H1 (cell line): ENCODE measurements at regions not wholly inside any gene's neighbourhood (a gene's known extent, or its start where the extent isn't known, plus 50 kb on each side); places are given as distances from the start of the nearest gene placed in this dataset.

Experiments used
- CTCF ChIA-PET: fragments of 300-600 bp; sonication (Branson Sonifier 250); formaldehyde crosslinking; loops from one replicate; lab custom pipeline; 2021; ENCODE audit not compliant: partially characterized antibody; lab: Charles Lee
- POLR2A ChIA-PET: fragments of 300-600 bp; sonication (Branson Sonifier 250); formaldehyde crosslinking; loops from one replicate; lab custom pipeline; 2021; ENCODE audit warnings: inconsistent platforms; ENCODE audit not compliant: partially characterized antibody; lab: Charles Lee
- DNase-seq, 2 experiments: peaks; one replicate each; pipeline versions ENCODE4 v3.0.0 to v3.0.0-alpha.2; 2010 to 2022; ENCODE audit warnings: low spot score in 2 of 2, low read depth in 1 of 2, mixed read lengths in 1 of 2
- FAIRE-seq: peaks from 2 replicates; lab custom pipeline; 2011; peaks lifted over from hg19 to GRCh38; lab: Jason Lieb, UNC
- H2AFZ ChIP-seq: 2 replicates; pipeline ENCODE4 v1.8.1; 2012; ENCODE audit warnings: low read length, inconsistent platforms
- H2AK5ac ChIP-seq: 2 replicates; pipeline ENCODE4 v1.6.1; 2013; ENCODE audit warnings: low read depth, low read length
- H2BK120ac ChIP-seq: replicated peaks from 2 replicates; pipeline ENCODE3; 2013; ENCODE audit warnings: low read depth, low read length, inconsistent platforms
- H2BK12ac ChIP-seq: 2 replicates; pipeline ENCODE4 v1.6.1; 2013; ENCODE audit warnings: low read depth, low read length
- H2BK15ac ChIP-seq: 2 replicates; pipeline ENCODE4 v1.6.1; 2013; ENCODE audit warnings: low read length
- H2BK20ac ChIP-seq: 2 replicates; pipeline ENCODE4 v1.6.1; 2013; ENCODE audit warnings: low read length
- H2BK5ac ChIP-seq: 2 replicates; pipeline ENCODE4 v1.6.1; 2013; ENCODE audit warnings: low read depth, low read length
- H3K14ac ChIP-seq: 2 replicates; pipeline ENCODE4 v1.6.1; 2013; ENCODE audit warnings: inconsistent platforms; ENCODE audit not compliant: insufficient read length
- H3K18ac ChIP-seq: 2 replicates; pipeline ENCODE4 v1.6.1; 2013; ENCODE audit warnings: low read length; ENCODE audit errors: extremely low read depth
- H3K23ac ChIP-seq: 2 replicates; pipeline ENCODE4 v1.6.1; 2013; ENCODE audit warnings: inconsistent platforms; ENCODE audit not compliant: insufficient read length
- H3K23me2 ChIP-seq: 2 replicates; pipeline ENCODE4 v1.6.1; 2013; ENCODE audit warnings: low read depth, low read length
- H3K27ac ChIP-seq: 2 replicates; pipeline ENCODE4 v1.6.1; 2011; ENCODE audit warnings: low read depth, low read length, inconsistent platforms
- H3K27me3 ChIP-seq, 4 experiments: replicated peaks in 1 of 4; 1 replicate in 1 of 4; 2 replicates in 3 of 4; pipeline versions ENCODE4 v1.6.1 to v1.8.1; 2011 to 2013; ENCODE audit warnings: low read length in 3 of 4, mild to moderate bottlenecking in 3 of 4, inconsistent platforms in 2 of 4, mixed read lengths in 2 of 4, moderate library complexity in 1 of 4; ENCODE audit not compliant: control insufficient read depth in 3 of 4, insufficient read depth in 3 of 4; ENCODE audit errors: extremely low read depth in 1 of 4
- H3K36me3 ChIP-seq, 4 experiments: 2 replicates each; pipeline versions ENCODE4 v1.6.1 to v1.8.1; 2011 to 2013; ENCODE audit warnings: mild to moderate bottlenecking in 4 of 4, low read length in 3 of 4, moderate library complexity in 2 of 4, control low read depth in 1 of 4, inconsistent platforms in 1 of 4; ENCODE audit not compliant: insufficient read depth in 4 of 4, control insufficient read depth in 2 of 4
- H3K4ac ChIP-seq: replicated peaks from 2 replicates; pipeline ENCODE3; 2013; ENCODE audit warnings: low read length, low read depth, mixed read lengths, inconsistent platforms; ENCODE audit not compliant: insufficient read length
- H3K4me1 ChIP-seq, 4 experiments: replicated peaks in 1 of 4; 1 replicate in 1 of 4; 2 replicates in 3 of 4; pipeline versions ENCODE4 v1.6.1 to v1.8.1; 2011 to 2013; ENCODE audit warnings: low read length in 3 of 4, inconsistent platforms in 2 of 4, mixed read lengths in 1 of 4; ENCODE audit not compliant: insufficient read depth in 4 of 4, control insufficient read depth in 3 of 4
- H3K4me2 ChIP-seq, 2 experiments: 2 replicates each; pipeline versions ENCODE4 v1.6.1 to v1.8.1; 2011 to 2013; ENCODE audit warnings: low read depth in 2 of 2, low read length in 2 of 2, control low read depth in 1 of 2, inconsistent platforms in 1 of 2, mild to moderate bottlenecking in 1 of 2; ENCODE audit not compliant: insufficient read depth in 1 of 2
- H3K4me3 ChIP-seq, 4 experiments: fragments of 200-600, 300-600 bp in 1 of 4; sonication (generic), shearing (Covaris generic), sonication (Bioruptor Twin) in 1 of 4; 2 replicates each; pipeline versions ENCODE4 v1.5.1 to v1.8.1; 2011 to 2016; ENCODE audit warnings: low read length in 4 of 4, low read depth in 3 of 4, control low read depth in 2 of 4, inconsistent platforms in 2 of 4, mild to moderate bottlenecking in 2 of 4, mixed read lengths in 1 of 4, moderate library complexity in 1 of 4; ENCODE audit not compliant: insufficient read depth in 2 of 4; ENCODE audit errors: extremely low read depth in 1 of 4
- H3K56ac ChIP-seq: replicated peaks from 2 replicates; pipeline ENCODE3; 2013; ENCODE audit warnings: low read depth, mild to moderate bottlenecking, mixed read lengths, low read length, inconsistent platforms; ENCODE audit not compliant: insufficient read length
- H3K79me1 ChIP-seq: 2 replicates; pipeline ENCODE4 v1.6.1; 2013; ENCODE audit warnings: low read depth, low read length, control low read depth
- H3K79me2 ChIP-seq, 2 experiments: 2 replicates each; pipeline versions ENCODE4 v1.6.1 to v1.8.1; 2012 to 2013; ENCODE audit warnings: low read length in 2 of 2, mild to moderate bottlenecking in 2 of 2, inconsistent platforms in 1 of 2; ENCODE audit not compliant: insufficient read depth in 2 of 2, control insufficient read depth in 1 of 2
- H3K9ac ChIP-seq, 4 experiments: replicated peaks in 1 of 4; 1 replicate in 1 of 4; 2 replicates in 3 of 4; pipeline versions ENCODE4 v1.6.1 to v1.8.1; 2011 to 2013; ENCODE audit warnings: low read depth in 3 of 4, low read length in 3 of 4, control low read depth in 2 of 4, mild to moderate bottlenecking in 2 of 4, moderate library complexity in 2 of 4, inconsistent platforms in 1 of 4; ENCODE audit errors: extremely low read depth in 1 of 4
- H3K9me3 ChIP-seq, 2 experiments: 2 replicates each; pipeline versions ENCODE4 v1.6.1 to v1.8.1; 2012 to 2013; ENCODE audit warnings: mild to moderate bottlenecking in 2 of 2, moderate library complexity in 2 of 2, control low read depth in 1 of 2, inconsistent platforms in 1 of 2, low read depth in 1 of 2, low read length in 1 of 2, mixed read lengths in 1 of 2; ENCODE audit not compliant: insufficient read depth in 2 of 2
- H4K20me1 ChIP-seq, 2 experiments: replicated peaks in 1 of 2; 2 replicates each; pipeline versions ENCODE3 to v1.8.1; 2011 to 2013; ENCODE audit warnings: inconsistent platforms in 2 of 2, low read length in 2 of 2, mild to moderate bottlenecking in 1 of 2; ENCODE audit not compliant: insufficient read depth in 2 of 2, control insufficient read depth in 1 of 2
- H4K5ac ChIP-seq: 2 replicates; pipeline ENCODE4 v1.6.1; 2013; ENCODE audit warnings: low read length, low read depth, mixed read lengths, inconsistent platforms; ENCODE audit not compliant: insufficient read length
- H4K8ac ChIP-seq: 2 replicates; pipeline ENCODE4 v1.8.0; 2013; ENCODE audit warnings: mild to moderate bottlenecking, moderate library complexity, low read length, inconsistent platforms; ENCODE audit not compliant: insufficient read depth; ENCODE audit errors: extremely low read depth
- H4K91ac ChIP-seq: replicated peaks from 2 replicates; pipeline ENCODE3; 2013; ENCODE audit warnings: low read length, mixed read lengths, inconsistent platforms; ENCODE audit not compliant: insufficient read length
- BACH1 ChIP-seq: IDR thresholded peaks from 2 replicates; pipeline ENCODE4 v1.6.1; 2012; ENCODE audit warnings: low read length, improper control_type of control experiment
- CHD1 ChIP-seq: IDR thresholded peaks from 2 replicates; pipeline ENCODE4 v1.6.1; 2012; ENCODE audit warnings: low read depth, low read length, improper control_type of control experiment
- CTBP2 ChIP-seq: IDR thresholded peaks from 2 replicates; pipeline ENCODE4 v1.7.0; 2011; ENCODE audit warnings: borderline replicate concordance, mild to moderate bottlenecking, moderate library complexity, mixed read lengths, low read length; ENCODE audit not compliant: insufficient read depth, insufficient read length
- CTCF ChIP-seq, 3 experiments: IDR thresholded peaks; 1 replicate in 2 of 3; 2 replicates in 1 of 3; pipeline versions ENCODE4 v1.5.1 to v1.6.1; 2011; ENCODE audit warnings: low read length in 3 of 3, mild to moderate bottlenecking in 3 of 3, inconsistent platforms in 2 of 3, low read depth in 1 of 3, moderate library complexity in 1 of 3; ENCODE audit not compliant: insufficient read depth in 1 of 3; ENCODE audit errors: control extremely low read depth in 1 of 3
- E2F6 ChIP-seq: IDR thresholded peaks from 2 replicates; pipeline ENCODE4 v1.6.1; 2012; ENCODE audit warnings: inconsistent platforms
- EZH2 ChIP-seq: fragments of 200-600 bp; sonication (generic); IDR thresholded peaks from 2 replicates; pipeline ENCODE4 v1.7.1; 2012; ENCODE audit warnings: low read depth, mild to moderate bottlenecking, moderate library complexity, low read length, inconsistent platforms; ENCODE audit not compliant: severe bottlenecking
- NANOG ChIP-seq: IDR thresholded peaks from 2 replicates; pipeline ENCODE4 v1.6.1; 2011; ENCODE audit warnings: low read length, low read depth, mild to moderate bottlenecking, inconsistent platforms; ENCODE audit not compliant: insufficient read depth, poor library complexity, severe bottlenecking
- NRF1 ChIP-seq: IDR thresholded peaks from 2 replicates; pipeline ENCODE4 v1.6.1; 2011; ENCODE audit warnings: mild to moderate bottlenecking, low read depth, low read length, improper control_type of control experiment
- RNF2 ChIP-seq: fragments of 200-900, 300-1000 bp; sonication (generic); IDR thresholded peaks from 2 replicates; pipeline ENCODE4 v1.7.1; 2016; ENCODE audit warnings: borderline replicate concordance, low read depth, mild to moderate bottlenecking, antibody characterized with exemption, low read length; ENCODE audit not compliant: poor library complexity, severe bottlenecking; ENCODE audit errors: missing control alignments
- TEAD4 ChIP-seq: IDR thresholded peaks from 2 replicates; pipeline ENCODE4 v1.6.1; 2012; ENCODE audit warnings: low read depth, low read length, inconsistent platforms, mixed read lengths
- YY1 ChIP-seq: IDR thresholded peaks from 2 replicates; pipeline ENCODE4 v1.6.1; 2011; ENCODE audit warnings: low read depth, mild to moderate bottlenecking, low read length
- WGBS, 2 experiments: shearing (Covaris generic) in 1 of 2; methylation state at CpG; one replicate each; pipeline versions ENCODE4 v1.1.6 to v1.1.7; 2013 to 2015; ENCODE audit warnings: low lambda C conversion rate in 2 of 2, mixed read lengths in 2 of 2, inconsistent platforms in 1 of 2, low coverage in 1 of 2, missing lambda C conversion rate in 1 of 2; ENCODE audit not compliant: insufficient replicate concordance in 2 of 2, insufficient coverage in 1 of 2, insufficient read length in 1 of 2; ENCODE audit errors: extremely low coverage in 1 of 2, missing lambda C conversion rate in 1 of 2; 5-methylcytosine and 5-hydroxymethylcytosine counted together

GRCh38 chr12:24075650-24076049 lies 126.2 kb upstream of the SOX5 start:
- Histone ChIP-seq H2BK5ac (no peak overlapping the region), H3K56ac (no peak overlapping the region), H3K79me1 (no peaks in the 10 kb centered on the region), H3K27me3 (no peaks in the 10 kb centered on the region), H2BK120ac (no peak overlapping the region), H3K14ac (no peak overlapping the region), H3K27ac (no peak overlapping the region), H3K4ac (no peak overlapping the region), H2BK15ac (no peak overlapping the region), H4K91ac (no peak overlapping the region), H3K9me3 (no peaks in the 10 kb centered on the region), H2BK12ac (no peak overlapping the region), H3K9ac (no peak overlapping the region), H3K4me1 (no peaks in the 10 kb centered on the region), H3K18ac (no peak overlapping the region), H4K20me1 (no peaks in the 10 kb centered on the region), H3K4me2 (no peak overlapping the region), H2BK20ac (no peak overlapping the region), H3K36me3 (no peaks in the 10 kb centered on the region), H2AK5ac (no peak overlapping the region), H3K23ac (no peak overlapping the region), H4K8ac (no peak overlapping the region), H3K79me2 (no peaks in the 10 kb centered on the region), H3K4me3 (no peak overlapping the region), H2AFZ (peak overlapping the region; percentile 0; the same call in 1 of the 2 replicates), H4K5ac (no peak overlapping the region), H3K23me2 (no peaks in the 10 kb centered on the region)
- POLR2A ChIA-PET, result no interaction called here
- CTCF ChIA-PET, result interaction anchor here (0.7 kb wide), 1 partner anchor 566 kb away, joined by 4 read pairs; no protein-coding TSS in a partner anchor
- FAIRE-seq (no peak), DNase-seq (no peak)
- 100% methylated on average over 1 of the region's 1 CpG; no CpG with 5 or more reads in 1 of the 2 experiments for WGBS, 2 experiments
- TF ChIP-seq BACH1 (no peak), YY1 (no peak), CHD1 (no peak), NANOG (no peak), EZH2 (no peak), CTBP2 (no peak), RNF2 (no peak), NRF1 (no peak), E2F6 (no peak), TEAD4 (no peak), CTCF (IDR thresholded peaks at IDR 0.05; ENCODE audit: control extremely low read depth in 1 of 3, insufficient read depth in 1 of 3, low read depth in 1 of 3, low read length in 3 of 3) (no peak)
